ENCODE measurements at regions not wholly inside any gene's neighbourhood (a gene's known extent, or its start where the extent isn't known, plus 50 kb on each side); places are given as distances from the start of the nearest gene placed in this dataset.

DNA sequence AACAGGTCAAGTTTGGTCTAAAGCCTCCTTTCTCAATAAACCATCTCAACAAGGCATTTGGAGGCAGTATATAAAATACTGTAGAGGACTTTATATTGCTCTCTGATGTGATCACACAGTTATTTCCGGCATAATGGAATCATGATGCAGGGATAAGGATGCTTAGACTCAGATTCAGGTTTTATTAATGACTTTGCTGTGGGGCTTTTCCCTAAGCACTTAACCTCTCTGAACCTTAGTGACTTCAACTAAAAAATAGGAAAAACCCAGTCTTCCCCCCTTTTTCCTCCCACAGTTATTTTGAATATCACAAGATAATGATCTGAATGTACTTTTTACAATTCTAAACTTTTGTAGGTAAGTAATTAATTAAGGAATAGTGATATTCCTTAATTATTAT is 94.8 kb upstream of the TENM4 start:
- H3K4me1 ChIP-seq (ENCODE audit: control insufficient read depth, insufficient read depth, low read length): no peaks in the 10 kb centered on the region
- no peaks in the 10 kb centered on the region for H3K9me3 ChIP-seq (ENCODE audit: control insufficient read depth, low read length)
- no peak overlapping the region for H3K4me3 ChIP-seq (ENCODE audit: low read length)
- no peaks in the 10 kb centered on the region for H3K27me3 ChIP-seq (ENCODE audit: control insufficient read depth, insufficient read depth, low read length)
- H3K36me3 ChIP-seq (ENCODE audit: control insufficient read depth, insufficient read depth, low read length): no peaks in the 10 kb centered on the region
- no peak overlapping the region for H3K9ac ChIP-seq (ENCODE audit: low read length)

- Histone ChIP-seq H3K9me3 (ENCODE audit: control insufficient read depth, low read length) (no peaks in the 10 kb centered on the region), H3K9ac (ENCODE audit: low read length) (no peak overlapping the region), H3K4me1 (ENCODE audit: control insufficient read depth, insufficient read depth, low read length) (no peaks in the 10 kb centered on the region), H3K27me3 (ENCODE audit: control insufficient read depth, insufficient read depth, low read length) (no peaks in the 10 kb centered on the region), H3K4me3 (ENCODE audit: low read length) (no peak overlapping the region), H3K36me3 (ENCODE audit: control insufficient read depth, insufficient read depth, low read length) (no peaks in the 10 kb centered on the region)
These were observed 84.4 kb upstream of the TENM4 start for GRCh38 chr11:79525257-79525656.

DNA sequence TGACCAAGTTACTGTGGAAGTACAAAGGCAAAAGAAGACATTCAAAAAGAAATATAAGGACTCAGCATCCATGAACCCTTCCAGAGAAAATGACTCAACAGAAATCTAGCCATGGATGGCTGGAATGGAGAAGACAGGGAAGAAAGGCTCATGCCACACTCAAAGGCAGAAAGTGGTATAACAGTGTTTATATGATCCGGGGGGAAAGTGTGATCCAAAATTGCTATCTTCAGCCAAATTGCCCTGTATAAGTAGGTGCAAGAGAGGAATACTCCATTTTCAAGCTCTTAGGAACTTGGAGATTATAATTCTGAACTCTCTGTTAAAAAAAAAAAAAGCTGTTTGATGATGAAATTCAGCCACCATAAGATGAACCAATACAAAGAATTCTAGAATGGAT is 81.8 kb upstream of the TENM4 start:
- H3K9ac ChIP-seq (ENCODE audit: low read length): no peak overlapping the region
- no peaks in the 10 kb centered on the region for H3K27me3 ChIP-seq (ENCODE audit: control insufficient read depth, insufficient read depth, low read length)
- no peaks in the 10 kb centered on the region for H3K36me3 ChIP-seq (ENCODE audit: control insufficient read depth, insufficient read depth, low read length)
- H3K4me1 ChIP-seq (ENCODE audit: control insufficient read depth, insufficient read depth, low read length): no peaks in the 10 kb centered on the region
- H3K9me3 ChIP-seq (ENCODE audit: control insufficient read depth, low read length): no peaks in the 10 kb centered on the region
- H3K4me3 ChIP-seq (ENCODE audit: low read length): no peak overlapping the region

- no peaks in the 10 kb centered on the region for H3K4me1 ChIP-seq (ENCODE audit: control insufficient read depth, insufficient read depth, low read length)
- no peaks in the 10 kb centered on the region for H3K36me3 ChIP-seq (ENCODE audit: control insufficient read depth, insufficient read depth, low read length)
- H3K27me3 ChIP-seq (ENCODE audit: control insufficient read depth, insufficient read depth, low read length): no peaks in the 10 kb centered on the region
- H3K9me3 ChIP-seq (ENCODE audit: control insufficient read depth, low read length): no peaks in the 10 kb centered on the region
- H3K4me3 ChIP-seq (ENCODE audit: low read length): no peak overlapping the region
- no peak overlapping the region for H3K9ac ChIP-seq (ENCODE audit: low read length)
These were observed 79.3 kb upstream of the TENM4 start for GRCh38 chr11:79520086-79520485.

- Histone ChIP-seq H3K9ac (ENCODE audit: low read length) (no peak overlapping the region), H3K36me3 (ENCODE audit: control insufficient read depth, insufficient read depth, low read length) (no peaks in the 10 kb centered on the region), H3K27me3 (ENCODE audit: control insufficient read depth, insufficient read depth, low read length) (no peaks in the 10 kb centered on the region), H3K4me3 (ENCODE audit: low read length) (no peak overlapping the region), H3K9me3 (ENCODE audit: control insufficient read depth, low read length) (no peaks in the 10 kb centered on the region), H3K4me1 (ENCODE audit: control insufficient read depth, insufficient read depth, low read length) (no peaks in the 10 kb centered on the region)
These were observed 75.0 kb upstream of the TENM4 start for GRCh38 chr11:79515781-79516180.

GRCh38 chr11:79514695-79515094 is 73.9 kb upstream of the TENM4 start:
- Histone ChIP-seq H3K9ac (ENCODE audit: low read length) (no peak overlapping the region), H3K4me1 (ENCODE audit: control insufficient read depth, insufficient read depth, low read length) (no peaks in the 10 kb centered on the region), H3K9me3 (ENCODE audit: control insufficient read depth, low read length) (no peaks in the 10 kb centered on the region), H3K4me3 (ENCODE audit: low read length) (no peak overlapping the region), H3K27me3 (ENCODE audit: control insufficient read depth, insufficient read depth, low read length) (no peaks in the 10 kb centered on the region), H3K36me3 (ENCODE audit: control insufficient read depth, insufficient read depth, low read length) (no peaks in the 10 kb centered on the region)

DNA sequence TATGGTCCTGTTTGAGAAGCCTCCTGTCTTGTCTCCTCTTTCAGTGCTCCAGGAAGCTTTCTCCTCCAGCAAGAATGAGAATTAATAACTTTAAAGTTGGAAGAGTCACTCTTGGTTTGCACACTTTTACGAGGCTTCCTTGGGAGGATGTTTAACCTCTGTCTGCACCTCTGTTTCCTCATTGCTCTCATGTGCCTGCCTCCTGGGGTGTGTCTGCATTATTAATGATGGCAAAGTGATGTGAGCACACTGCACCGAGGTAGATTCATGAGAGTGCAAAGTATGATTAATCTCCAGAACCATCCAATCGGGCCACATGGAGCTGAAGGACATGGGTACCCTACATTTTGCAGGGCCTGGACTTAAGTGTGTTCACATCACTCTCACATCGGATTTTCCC is 73.5 kb upstream of the TENM4 start:
- H3K4me3 ChIP-seq (ENCODE audit: low read length): no peak overlapping the region
- H3K36me3 ChIP-seq (ENCODE audit: control insufficient read depth, insufficient read depth, low read length): no peaks in the 10 kb centered on the region
- no peaks in the 10 kb centered on the region for H3K4me1 ChIP-seq (ENCODE audit: control insufficient read depth, insufficient read depth, low read length)
- H3K9me3 ChIP-seq (ENCODE audit: control insufficient read depth, low read length): no peaks in the 10 kb centered on the region
- no peak overlapping the region for H3K9ac ChIP-seq (ENCODE audit: low read length)
- no peaks in the 10 kb centered on the region for H3K27me3 ChIP-seq (ENCODE audit: control insufficient read depth, insufficient read depth, low read length)

DNA sequence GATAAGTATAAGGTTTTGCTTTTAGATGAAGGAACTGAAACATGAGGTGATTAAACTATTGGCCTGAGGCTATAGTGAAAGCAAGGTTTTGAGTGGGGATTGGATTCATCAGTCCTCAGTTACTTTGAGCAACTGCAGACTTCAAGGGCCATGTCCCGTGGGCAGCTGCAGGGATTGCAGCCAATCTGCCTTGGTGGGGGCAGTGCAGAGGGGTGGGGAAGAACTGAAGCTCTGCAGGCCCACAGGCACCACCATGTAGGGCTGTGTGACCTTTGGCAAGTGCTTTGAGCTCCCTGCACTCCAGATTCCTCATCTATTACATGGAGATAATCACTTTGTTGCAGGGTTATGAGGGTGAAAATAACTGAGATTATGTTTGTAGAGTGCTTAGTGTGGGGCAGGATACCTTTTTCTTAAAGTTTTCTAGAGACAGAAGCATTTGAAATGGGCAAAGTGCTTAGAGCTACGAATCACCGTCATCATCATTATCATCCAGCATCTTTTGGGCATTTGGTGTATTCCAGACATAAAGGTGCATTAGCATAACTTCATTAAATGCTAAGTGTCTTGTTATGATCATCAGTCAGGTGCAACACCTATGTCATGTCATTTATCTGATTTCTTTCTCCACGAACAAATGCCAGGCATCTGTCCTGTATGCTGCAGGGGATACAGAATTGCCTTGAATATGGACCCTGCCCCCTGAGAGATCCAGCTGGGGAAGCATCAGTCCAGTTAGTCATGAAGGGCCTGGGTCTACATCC is 72.1 kb upstream of the TENM4 start:
- no peak overlapping the region for H3K4me3 ChIP-seq (ENCODE audit: low read length)
- no peaks in the 10 kb centered on the region for H3K27me3 ChIP-seq (ENCODE audit: control insufficient read depth, insufficient read depth, low read length)
- no peaks in the 10 kb centered on the region for H3K9me3 ChIP-seq (ENCODE audit: control insufficient read depth, low read length)
- H3K4me1 ChIP-seq (ENCODE audit: control insufficient read depth, insufficient read depth, low read length): no peaks in the 10 kb centered on the region
- no peaks in the 10 kb centered on the region for H3K36me3 ChIP-seq (ENCODE audit: control insufficient read depth, insufficient read depth, low read length)
- no peak overlapping the region for H3K9ac ChIP-seq (ENCODE audit: low read length)

- Histone ChIP-seq H3K36me3 (ENCODE audit: control insufficient read depth, insufficient read depth, low read length) (no peaks in the 10 kb centered on the region), H3K9ac (ENCODE audit: low read length) (no peak overlapping the region), H3K4me1 (ENCODE audit: control insufficient read depth, insufficient read depth, low read length) (no peaks in the 10 kb centered on the region), H3K4me3 (ENCODE audit: low read length) (no peak overlapping the region), H3K9me3 (ENCODE audit: control insufficient read depth, low read length) (no peaks in the 10 kb centered on the region), H3K27me3 (ENCODE audit: control insufficient read depth, insufficient read depth, low read length) (peaks cover 5% of the 10 kb centered on the region)
These were observed 70.1 kb upstream of the TENM4 start for GRCh38 chr11:79510960-79511359.

DNA sequence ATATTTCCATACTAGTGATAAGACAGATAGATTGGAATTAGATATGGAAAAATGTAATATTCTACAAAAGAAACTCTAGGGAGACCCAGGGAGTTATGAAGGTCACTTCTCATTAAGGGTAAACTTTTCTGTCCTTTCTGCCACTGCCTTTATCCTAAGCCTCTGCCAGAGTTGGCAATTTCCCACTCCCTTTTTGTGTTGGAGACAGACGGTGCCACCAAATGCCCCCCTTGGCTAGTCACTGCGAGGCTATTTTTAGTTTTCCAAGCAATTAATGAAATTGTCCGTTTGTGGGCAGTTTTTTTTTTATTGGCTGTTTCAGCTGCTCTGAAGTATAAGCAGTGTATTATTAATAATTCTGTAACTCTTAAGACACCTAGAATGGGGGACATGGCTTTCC is 67.6 kb upstream of the TENM4 start:
- Histone ChIP-seq H3K36me3 (ENCODE audit: control insufficient read depth, insufficient read depth, low read length) (no peaks in the 10 kb centered on the region), H3K9me3 (ENCODE audit: control insufficient read depth, low read length) (no peaks in the 10 kb centered on the region), H3K27me3 (ENCODE audit: control insufficient read depth, insufficient read depth, low read length) (peaks cover 11% of the 10 kb centered on the region), H3K9ac (ENCODE audit: low read length) (no peak overlapping the region), H3K4me3 (ENCODE audit: low read length) (no peak overlapping the region), H3K4me1 (ENCODE audit: control insufficient read depth, insufficient read depth, low read length) (no peaks in the 10 kb centered on the region)

DNA sequence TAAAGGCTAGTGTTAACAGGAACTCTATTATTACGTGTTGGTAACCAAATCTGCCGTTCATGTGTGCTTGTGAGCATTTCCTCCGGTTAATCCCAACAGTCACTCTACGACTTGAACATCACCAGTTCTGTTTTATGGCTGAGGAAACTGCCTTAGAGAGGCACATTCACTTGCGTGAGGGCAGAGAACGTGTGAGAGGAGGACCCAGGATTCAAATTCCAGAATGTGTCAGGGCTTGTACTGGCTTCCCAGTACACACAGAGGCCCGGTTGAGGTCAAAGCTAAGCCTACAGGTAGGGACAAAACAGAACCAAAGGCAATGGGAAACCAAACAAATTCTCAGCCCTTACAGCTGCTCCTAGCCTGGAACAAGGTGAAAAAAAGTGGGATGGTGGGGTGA is 66.9 kb upstream of the TENM4 start:
- Histone ChIP-seq H3K4me1 (ENCODE audit: control insufficient read depth, insufficient read depth, low read length) (no peaks in the 10 kb centered on the region), H3K9ac (ENCODE audit: low read length) (no peak overlapping the region), H3K9me3 (ENCODE audit: control insufficient read depth, low read length) (no peaks in the 10 kb centered on the region), H3K36me3 (ENCODE audit: control insufficient read depth, insufficient read depth, low read length) (no peaks in the 10 kb centered on the region), H3K27me3 (ENCODE audit: control insufficient read depth, insufficient read depth, low read length) (peaks cover 11% of the 10 kb centered on the region), H3K4me3 (ENCODE audit: low read length) (no peak overlapping the region)

GRCh38 chr11:79506734-79507344 is 66.0 kb upstream of the TENM4 start:
- no peaks in the 10 kb centered on the region for H3K9me3 ChIP-seq (ENCODE audit: control insufficient read depth, low read length)
- no peak overlapping the region for H3K9ac ChIP-seq (ENCODE audit: low read length)
- no peaks in the 10 kb centered on the region for H3K4me1 ChIP-seq (ENCODE audit: control insufficient read depth, insufficient read depth, low read length)
- H3K27me3 ChIP-seq (ENCODE audit: control insufficient read depth, insufficient read depth, low read length): peaks cover 11% of the 10 kb centered on the region
- no peak overlapping the region for H3K4me3 ChIP-seq (ENCODE audit: low read length)
- H3K36me3 ChIP-seq (ENCODE audit: control insufficient read depth, insufficient read depth, low read length): no peaks in the 10 kb centered on the region
